ENCODE measurements at regions not wholly inside any gene's neighbourhood (a gene's known extent, or its start where the extent isn't known, plus 50 kb on each side); places are given as distances from the start of the nearest gene placed in this dataset.
A peak's percentile ranks its signal among the peaks of the same experiment; 100 is the strongest.

DNA sequence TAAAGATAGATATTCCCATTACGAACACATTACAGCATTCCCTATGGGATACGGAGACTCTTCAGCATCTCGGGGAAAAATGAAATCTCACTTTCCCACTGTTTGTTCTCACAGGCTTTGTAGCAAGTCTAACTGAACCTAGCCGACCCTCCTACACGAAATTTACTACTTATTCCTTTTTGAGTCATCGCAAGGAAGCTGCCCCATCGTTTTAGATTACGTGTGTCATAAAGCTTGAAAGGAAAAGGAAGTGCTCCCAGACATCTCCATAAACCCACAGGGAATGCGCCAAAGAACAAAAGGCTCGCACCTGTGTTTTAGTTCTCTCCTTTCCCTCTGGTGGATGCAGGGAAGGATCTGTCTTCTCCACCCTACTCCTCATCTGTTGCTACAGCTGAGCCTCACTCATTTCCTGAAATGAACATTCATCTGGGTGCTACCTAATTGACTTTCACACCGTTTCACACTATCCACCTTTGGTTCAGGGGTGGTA lies 76.2 kb upstream of the STK39 start:
- 72% methylated on average over 11 of the region's 11 CpGs for WGBS
- no peak for DNase-seq

DNA sequence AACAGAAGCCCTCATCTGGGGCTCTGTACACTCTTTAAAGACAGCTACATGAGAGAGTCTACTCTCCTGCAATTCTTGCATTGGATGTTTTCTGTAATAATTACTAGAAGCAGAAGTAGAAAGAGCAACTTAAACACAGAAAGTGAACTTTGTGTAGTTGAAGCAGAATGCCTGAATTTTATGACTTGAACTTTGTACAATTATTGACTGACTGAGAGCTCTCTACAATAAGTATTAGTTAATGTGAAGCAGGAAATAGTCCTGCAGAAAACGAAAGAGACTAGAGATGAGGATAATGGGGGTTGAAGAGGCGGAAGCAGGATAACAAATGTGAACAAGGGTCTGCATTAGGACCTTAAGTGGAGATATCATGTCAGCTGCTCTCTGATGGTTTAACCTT lies 79.2 kb upstream of the STK39 start:
- no peak for DNase-seq
- Histone ChIP-seq H3K14ac (ENCODE audit: low read length in 2 of 2) (no peak overlapping the region), H2BK12ac (ENCODE audit: low read length in 2 of 2) (no peak overlapping the region), H3K36me3 (ENCODE audit: control insufficient read depth in 1 of 2, insufficient read depth in 2 of 2, low read depth in 1 of 2, low read length in 2 of 2) (no peaks in the 10 kb centered on the region), H3K9ac (ENCODE audit: low read length) (no peak overlapping the region), H3K23ac (ENCODE audit: low read length in 2 of 2) (no peak overlapping the region), H2AFZ (ENCODE audit: low read depth, low read length) (no peak overlapping the region), H2BK15ac (ENCODE audit: low read depth, poor library complexity, severe bottlenecking) (no peak overlapping the region), H3K18ac (ENCODE audit: low read depth in 1 of 2, low read length in 2 of 2) (no peak overlapping the region), H2BK120ac (ENCODE audit: low read depth, low read length) (no peak overlapping the region), H2BK5ac (ENCODE audit: low read depth, low read length, poor library complexity, severe bottlenecking) (no peak overlapping the region), H3K27ac (ENCODE audit: low read length, poor library complexity, severe bottlenecking) (no peak overlapping the region), H3K4me2 (ENCODE audit: low read length, poor library complexity, severe bottlenecking) (no peak overlapping the region), H4K8ac (ENCODE audit: low read length) (no peak overlapping the region), H3K79me1 (replicated peaks; ENCODE audit: low read length, poor library complexity, severe bottlenecking) (no peaks in the 10 kb centered on the region), H3K9me3 (ENCODE audit: control insufficient read depth, low read length) (peaks cover 26% of the 10 kb centered on the region), H3K4me3 (ENCODE audit: insufficient read depth in 1 of 2, low read depth in 1 of 2, low read length in 2 of 2) (no peak overlapping the region), H3K4me1 (ENCODE audit: control insufficient read depth, insufficient read depth, low read depth, low read length) (no peaks in the 10 kb centered on the region), H3K27me3 (ENCODE audit: control insufficient read depth in 1 of 2, insufficient read depth in 1 of 2, low read length in 2 of 2) (peaks cover 0 to 16% of the 10 kb centered on the region in 2 experiments), H3K4ac (ENCODE audit: low read depth in 1 of 2, low read length in 2 of 2) (no peak overlapping the region), H2AK5ac (ENCODE audit: low read length, severe bottlenecking) (no peak overlapping the region), H4K91ac (ENCODE audit: low read length) (no peak overlapping the region)
- 74% methylated on average over 2 of the region's 2 CpGs for WGBS

More for the DNA sequence above, 76.2 kb upstream of the STK39 start:
- Histone ChIP-seq H3K79me1 (replicated peaks; ENCODE audit: low read length, poor library complexity, severe bottlenecking) (no peaks in the 10 kb centered on the region), H3K14ac (ENCODE audit: low read length in 2 of 2) (no peak overlapping the region), H3K9me3 (ENCODE audit: control insufficient read depth, low read length) (peaks cover 10% of the 10 kb centered on the region), H3K27me3 (ENCODE audit: control insufficient read depth in 1 of 2, insufficient read depth in 1 of 2, low read length in 2 of 2) (peaks cover 0 to 16% of the 10 kb centered on the region in 2 experiments), H2AK5ac (ENCODE audit: low read length, severe bottlenecking) (no peak overlapping the region), H3K4me3 (ENCODE audit: insufficient read depth in 1 of 2, low read depth in 1 of 2, low read length in 2 of 2) (peak overlapping the region in 1 of 2 experiments; percentile 62), H2BK12ac (ENCODE audit: low read length in 2 of 2) (no peak overlapping the region), H2BK120ac (ENCODE audit: low read depth, low read length) (no peak overlapping the region), H3K18ac (ENCODE audit: low read depth in 1 of 2, low read length in 2 of 2) (no peak overlapping the region), H2AFZ (ENCODE audit: low read depth, low read length) (no peak overlapping the region), H3K4me1 (ENCODE audit: control insufficient read depth, insufficient read depth, low read depth, low read length) (no peaks in the 10 kb centered on the region), H4K91ac (ENCODE audit: low read length) (no peak overlapping the region), H3K23ac (ENCODE audit: low read length in 2 of 2) (no peak overlapping the region), H3K36me3 (ENCODE audit: control insufficient read depth in 1 of 2, insufficient read depth in 2 of 2, low read depth in 1 of 2, low read length in 2 of 2) (no peaks in the 10 kb centered on the region), H3K27ac (ENCODE audit: low read length, poor library complexity, severe bottlenecking) (no peak overlapping the region), H3K4ac (ENCODE audit: low read depth in 1 of 2, low read length in 2 of 2) (no peak overlapping the region), H2BK15ac (ENCODE audit: low read depth, poor library complexity, severe bottlenecking) (no peak overlapping the region), H3K4me2 (ENCODE audit: low read length, poor library complexity, severe bottlenecking) (no peak overlapping the region), H4K8ac (ENCODE audit: low read length) (no peak overlapping the region), H2BK5ac (ENCODE audit: low read depth, low read length, poor library complexity, severe bottlenecking) (no peak overlapping the region), H3K9ac (ENCODE audit: low read length) (no peak overlapping the region)

DNA sequence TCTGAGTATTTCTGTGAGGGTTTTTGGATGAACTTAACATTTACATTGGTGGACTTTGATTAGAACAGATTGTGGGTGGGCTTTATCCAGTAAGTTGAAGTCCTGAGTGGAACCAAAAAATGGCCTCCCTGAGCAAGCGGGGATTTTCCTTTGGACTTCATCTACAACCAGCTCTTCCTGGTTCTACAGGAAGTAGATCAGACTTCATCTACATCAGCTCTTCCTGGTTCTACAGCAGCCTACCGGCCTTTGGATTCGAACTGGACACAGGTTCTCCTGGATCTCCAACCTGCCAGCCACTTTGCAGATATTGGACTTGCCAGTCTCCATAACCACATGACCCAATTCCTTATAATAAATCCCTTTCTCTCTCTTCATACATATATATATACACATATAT lies 79.9 kb upstream of the STK39 start:
- Histone ChIP-seq H3K79me1 (replicated peaks; ENCODE audit: low read length, poor library complexity, severe bottlenecking) (no peaks in the 10 kb centered on the region), H2BK120ac (ENCODE audit: low read depth, low read length) (no peak overlapping the region), H3K9ac (ENCODE audit: low read length) (no peak overlapping the region), H2BK5ac (ENCODE audit: low read depth, low read length, poor library complexity, severe bottlenecking) (no peak overlapping the region), H3K9me3 (ENCODE audit: control insufficient read depth, low read length) (peaks cover 26% of the 10 kb centered on the region), H2AK5ac (ENCODE audit: low read length, severe bottlenecking) (no peak overlapping the region), H3K14ac (ENCODE audit: low read length in 2 of 2) (no peak overlapping the region), H3K4ac (ENCODE audit: low read depth in 1 of 2, low read length in 2 of 2) (no peak overlapping the region), H3K4me2 (ENCODE audit: low read length, poor library complexity, severe bottlenecking) (no peak overlapping the region), H4K91ac (ENCODE audit: low read length) (no peak overlapping the region), H3K36me3 (ENCODE audit: control insufficient read depth in 1 of 2, insufficient read depth in 2 of 2, low read depth in 1 of 2, low read length in 2 of 2) (no peaks in the 10 kb centered on the region), H3K4me3 (ENCODE audit: insufficient read depth in 1 of 2, low read depth in 1 of 2, low read length in 2 of 2) (no peak overlapping the region), H2BK15ac (ENCODE audit: low read depth, poor library complexity, severe bottlenecking) (no peak overlapping the region), H3K18ac (ENCODE audit: low read depth in 1 of 2, low read length in 2 of 2) (no peak overlapping the region), H3K23ac (ENCODE audit: low read length in 2 of 2) (no peak overlapping the region), H3K27me3 (ENCODE audit: control insufficient read depth in 1 of 2, insufficient read depth in 1 of 2, low read length in 2 of 2) (peaks cover 0 to 13% of the 10 kb centered on the region in 2 experiments), H2BK12ac (ENCODE audit: low read length in 2 of 2) (no peak overlapping the region), H4K8ac (ENCODE audit: low read length) (no peak overlapping the region), H3K27ac (ENCODE audit: low read length, poor library complexity, severe bottlenecking) (no peak overlapping the region), H2AFZ (ENCODE audit: low read depth, low read length) (no peak overlapping the region), H3K4me1 (ENCODE audit: control insufficient read depth, insufficient read depth, low read depth, low read length) (no peaks in the 10 kb centered on the region)
- DNase-seq, result no peak
- 99% methylated on average over 3 of the region's 3 CpGs for WGBS

DNA sequence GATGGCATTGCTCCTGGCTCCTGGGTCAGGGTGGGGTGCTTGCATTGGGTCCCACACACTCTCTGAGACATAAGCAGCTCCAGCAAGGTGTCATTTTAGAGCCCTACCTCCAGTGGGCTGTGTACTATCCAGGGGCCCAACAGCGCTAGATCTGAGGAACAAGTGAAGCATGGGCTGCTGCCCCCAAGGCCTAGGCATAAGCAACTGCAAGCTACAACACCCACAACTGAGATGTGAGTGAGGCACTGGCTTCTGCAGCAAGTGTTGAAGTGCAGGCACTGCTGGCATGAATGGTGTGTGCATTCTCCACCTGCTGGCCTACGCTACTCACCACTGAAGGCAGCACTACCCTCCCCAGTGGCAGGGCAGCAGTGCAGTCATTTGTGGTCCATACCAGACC lies 81.0 kb upstream of the STK39 start:
- Histone ChIP-seq H3K4me3 (ENCODE audit: insufficient read depth in 1 of 2, low read depth in 1 of 2, low read length in 2 of 2) (peak overlapping the region in 1 of 2 experiments; percentile 4), H4K8ac (ENCODE audit: low read length) (no peak overlapping the region), H3K18ac (ENCODE audit: low read depth in 1 of 2, low read length in 2 of 2) (no peak overlapping the region), H3K14ac (ENCODE audit: low read length in 2 of 2) (no peak overlapping the region), H2AFZ (ENCODE audit: low read depth, low read length) (peak overlapping the region; percentile 19), H3K79me1 (replicated peaks; ENCODE audit: low read length, poor library complexity, severe bottlenecking) (no peaks in the 10 kb centered on the region), H3K27ac (ENCODE audit: low read length, poor library complexity, severe bottlenecking) (no peak overlapping the region), H2BK5ac (ENCODE audit: low read depth, low read length, poor library complexity, severe bottlenecking) (no peak overlapping the region), H3K4me2 (ENCODE audit: low read length, poor library complexity, severe bottlenecking) (no peak overlapping the region), H2AK5ac (ENCODE audit: low read length, severe bottlenecking) (no peak overlapping the region), H2BK15ac (ENCODE audit: low read depth, poor library complexity, severe bottlenecking) (no peak overlapping the region), H3K27me3 (ENCODE audit: control insufficient read depth in 1 of 2, insufficient read depth in 1 of 2, low read length in 2 of 2) (peaks cover 0 to 8% of the 10 kb centered on the region in 2 experiments), H4K91ac (ENCODE audit: low read length) (no peak overlapping the region), H2BK12ac (ENCODE audit: low read length in 2 of 2) (no peak overlapping the region), H3K36me3 (ENCODE audit: control insufficient read depth in 1 of 2, insufficient read depth in 2 of 2, low read depth in 1 of 2, low read length in 2 of 2) (no peaks in the 10 kb centered on the region), H2BK120ac (ENCODE audit: low read depth, low read length) (no peak overlapping the region), H3K9me3 (ENCODE audit: control insufficient read depth, low read length) (peaks cover 35% of the 10 kb centered on the region), H3K9ac (ENCODE audit: low read length) (no peak overlapping the region), H3K23ac (ENCODE audit: low read length in 2 of 2) (peak overlapping the region in 1 of 2 experiments; percentile 2), H3K4me1 (ENCODE audit: control insufficient read depth, insufficient read depth, low read depth, low read length) (no peaks in the 10 kb centered on the region), H3K4ac (ENCODE audit: low read depth in 1 of 2, low read length in 2 of 2) (no peak overlapping the region)
- DNase-seq, result no peak
- WGBS, result 97% methylated on average over 2 of the region's 2 CpGs
